Caco-2 (cell line): ENCODE measurements at regions not wholly inside any gene's neighbourhood (a gene's known extent, or its start where the extent isn't known, plus 50 kb on each side); places are given as distances from the start of the nearest gene placed in this dataset.

Experiments
- BruUV-seq: library from RNA; stranded (reverse); fragments of 400-500 nt; replicated peaks from 2 replicates; lab custom pipeline; 2021; lab: Mats Ljungman, UMichigan
- CTCF ChIA-PET: fragments of 300-600 bp; sonication (Branson Sonifier 250); formaldehyde crosslinking; loops from one replicate; lab custom pipeline; 2022; ENCODE audit warnings: antibody characterized with exemption; lab: Charles Lee
- POLR2A ChIA-PET: fragments of 300-600 bp; sonication (Branson Sonifier 250); formaldehyde crosslinking; loops from one replicate; lab custom pipeline; 2022; ENCODE audit warnings: antibody characterized with exemption; lab: Charles Lee
- DNase-seq, 2 experiments: peaks; one replicate each; pipeline versions ENCODE4 v3.0.0 to v3.0.0-alpha.2; 2020 to 2022
- H3K27me3 ChIP-seq: replicated peaks from 2 replicates; pipeline ENCODE4 v1.6.0; 2011; ENCODE audit warnings: low read length; ENCODE audit not compliant: control insufficient read depth, insufficient read depth
- H3K36me3 ChIP-seq: 2 replicates; pipeline ENCODE4 v1.5.1; 2011; ENCODE audit warnings: low read length; ENCODE audit not compliant: control insufficient read depth, insufficient read depth
- H3K4me1 ChIP-seq: fragments of 250-450 bp; sonication (Bioruptor Pico); 2 replicates; pipeline ENCODE4 v1.5.1; 2020; ENCODE audit warnings: mild to moderate bottlenecking
- H3K4me3 ChIP-seq: 2 replicates; pipeline ENCODE4 v1.5.1; 2011; ENCODE audit warnings: low read depth, mild to moderate bottlenecking, control low read depth, low read length
- H3K9me3 ChIP-seq: fragments of 250-450 bp; sonication (Bioruptor Pico); 2 replicates; pipeline ENCODE4 v1.5.1; 2020; ENCODE audit warnings: mild to moderate bottlenecking, moderate library complexity
- H3K27ac Mint-ChIP-seq: one replicate; pipeline ENCODE4 v1.8.0; 2022; ENCODE audit warnings: mixed read lengths; ENCODE audit not compliant: unreplicated experiment
- H3K27me3 Mint-ChIP-seq: one replicate; pipeline ENCODE4 v1.8.0; 2022; ENCODE audit warnings: mixed read lengths; ENCODE audit not compliant: insufficient read depth, unreplicated experiment
- H3K36me3 Mint-ChIP-seq: one replicate; pipeline ENCODE4 v1.8.0; 2022; ENCODE audit warnings: mild to moderate bottlenecking, mixed read lengths; ENCODE audit not compliant: insufficient read depth, unreplicated experiment
- H3K4me1 Mint-ChIP-seq: one replicate; pipeline ENCODE4 v1.8.0; 2022; ENCODE audit warnings: low read depth, mixed read lengths; ENCODE audit not compliant: unreplicated experiment
- H3K4me3 Mint-ChIP-seq: one replicate; pipeline ENCODE4 v1.8.0; 2022; ENCODE audit warnings: mild to moderate bottlenecking, moderate library complexity, mixed read lengths; ENCODE audit not compliant: unreplicated experiment
- H3K9me3 Mint-ChIP-seq: one replicate; pipeline ENCODE4 v1.8.0; 2022; ENCODE audit warnings: mixed read lengths; ENCODE audit not compliant: unreplicated experiment
- CTCF ChIP-seq, 2 experiments: fragments of 200-600 bp in 1 of 2; IDR thresholded peaks; 1 replicate in 1 of 2; 2 replicates in 1 of 2; pipeline versions ENCODE4 v1.5.1 to v1.8.0; 2011 to 2022; ENCODE audit warnings: antibody characterized with exemption in 1 of 2, control low read depth in 1 of 2, inconsistent platforms in 1 of 2, low read depth in 1 of 2, low read length in 1 of 2, mild to moderate bottlenecking in 1 of 2, moderate library complexity in 1 of 2; ENCODE audit not compliant: insufficient read depth in 1 of 2, severe bottlenecking in 1 of 2, unreplicated experiment in 1 of 2
- intact Hi-C: fragments of 100-400 bp; cut with micrococcal nuclease; formaldehyde crosslinking; loops from one replicate; pipeline ENCODE4 v1.10.0; 2022; ENCODE audit not compliant: unreplicated experiment

- no TSS peak for BruUV-seq
- TF ChIP-seq CTCF (IDR thresholded peaks at IDR 0.05; ENCODE audit: insufficient read depth in 1 of 2, low read depth in 1 of 2, low read length in 1 of 2, severe bottlenecking in 1 of 2, unreplicated experiment in 1 of 2), result no peak
- H3K27ac Mint-ChIP-seq, result no peak overlapping the region
- no peak for DNase-seq
- Histone ChIP-seq H3K9me3 (no peaks in the 10 kb centered on the region), H3K36me3 (no peaks in the 10 kb centered on the region), H3K27me3 (no peaks in the 10 kb centered on the region), H3K4me1 (no peaks in the 10 kb centered on the region), H3K4me3 (no peak overlapping the region)
- ChIA-PET POLR2A (no interaction called here), CTCF (no interaction called here)
- no peak overlapping the region for H3K4me3 Mint-ChIP-seq
- H3K27me3 Mint-ChIP-seq, result no peaks in the 10 kb centered on the region
- no peaks in the 10 kb centered on the region for H3K9me3 Mint-ChIP-seq
- H3K36me3 Mint-ChIP-seq, result peaks cover 6% of the 10 kb centered on the region
- H3K4me1 Mint-ChIP-seq, result peaks cover 9% of the 10 kb centered on the region
- intact Hi-C loops, result no loop called here
Measured at GRCh38 chr18:49667462-49667861, 105.6 kb downstream of the LIPG start.

- BruUV-seq, result no TSS peak
- peaks cover 9% of the 10 kb centered on the region for H3K4me1 Mint-ChIP-seq
- Histone ChIP-seq H3K4me3 (no peak overlapping the region), H3K36me3 (no peaks in the 10 kb centered on the region), H3K9me3 (no peaks in the 10 kb centered on the region), H3K27me3 (no peaks in the 10 kb centered on the region), H3K4me1 (peaks cover 6% of the 10 kb centered on the region)
- no peaks in the 10 kb centered on the region for H3K9me3 Mint-ChIP-seq
- no peak for DNase-seq
- no peak overlapping the region for H3K4me3 Mint-ChIP-seq
- TF ChIP-seq CTCF (IDR thresholded peaks at IDR 0.05; ENCODE audit: insufficient read depth in 1 of 2, low read depth in 1 of 2, low read length in 1 of 2, severe bottlenecking in 1 of 2, unreplicated experiment in 1 of 2), result no peak
- H3K36me3 Mint-ChIP-seq, result peaks cover 6% of the 10 kb centered on the region
- intact Hi-C loops, result no loop called here
- no peaks in the 10 kb centered on the region for H3K27me3 Mint-ChIP-seq
- ChIA-PET POLR2A (no interaction called here), CTCF (no interaction called here)
- H3K27ac Mint-ChIP-seq, result peak overlapping the region; percentile 70
Measured at GRCh38 chr18:49666045-49666775, 104.4 kb downstream of the LIPG start.

- intact Hi-C loops, result no loop called here
- Histone ChIP-seq H3K4me3 (no peak overlapping the region), H3K27me3 (no peaks in the 10 kb centered on the region), H3K4me1 (peaks cover 24% of the 10 kb centered on the region), H3K36me3 (no peaks in the 10 kb centered on the region), H3K9me3 (no peaks in the 10 kb centered on the region)
- no peak overlapping the region for H3K27ac Mint-ChIP-seq
- H3K27me3 Mint-ChIP-seq, result no peaks in the 10 kb centered on the region
- DNase-seq, result no peak
- no peak for TF ChIP-seq CTCF (IDR thresholded peaks at IDR 0.05; ENCODE audit: insufficient read depth in 1 of 2, low read depth in 1 of 2, low read length in 1 of 2, severe bottlenecking in 1 of 2, unreplicated experiment in 1 of 2)
- no TSS peak for BruUV-seq
- ChIA-PET CTCF (no interaction called here), POLR2A (no interaction called here)
- no peaks in the 10 kb centered on the region for H3K9me3 Mint-ChIP-seq
- H3K4me3 Mint-ChIP-seq, result no peak overlapping the region
- peaks cover 6% of the 10 kb centered on the region for H3K36me3 Mint-ChIP-seq
- H3K4me1 Mint-ChIP-seq, result peaks cover 20% of the 10 kb centered on the region
Measured at GRCh38 chr18:49663899-49664890, 102.3 kb downstream of the LIPG start.
